ENCODE measurements at regions not wholly inside any gene's neighbourhood (a gene's known extent, or its start where the extent isn't known, plus 50 kb on each side); places are given as distances from the start of the nearest gene placed in this dataset.

DNA sequence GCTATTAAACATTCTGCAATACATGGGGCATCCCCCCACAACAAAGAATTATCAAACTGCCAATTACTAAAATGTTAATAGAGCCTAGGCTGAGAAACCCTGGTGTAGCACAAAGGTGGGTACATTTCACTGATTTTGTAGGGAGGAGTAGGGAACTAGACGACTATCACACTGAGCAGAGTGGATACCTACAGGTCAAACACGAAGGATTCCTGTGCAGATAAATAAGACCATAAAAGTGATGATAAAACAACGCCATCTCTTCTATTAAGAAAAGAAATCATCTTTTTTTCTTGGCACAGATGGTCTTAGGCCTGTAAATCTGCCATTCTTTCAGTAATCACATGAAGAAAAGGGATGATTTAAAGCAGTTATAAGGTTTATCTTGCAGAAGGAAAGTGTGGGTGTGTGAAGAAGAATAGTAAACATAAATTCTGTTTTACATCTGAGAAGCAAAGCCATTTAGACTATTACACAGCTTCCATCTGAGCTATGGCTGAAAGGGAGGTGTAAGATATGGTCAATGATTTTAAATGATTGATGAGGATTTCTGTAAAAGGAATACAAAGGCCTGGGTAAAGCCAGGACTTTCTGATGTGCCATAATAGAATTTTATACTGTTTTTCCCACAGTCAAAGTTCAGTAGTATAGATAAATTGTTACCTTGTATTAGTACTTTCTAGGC lies 429.4 kb upstream of the GOT2 start:
- Histone ChIP-seq H3K4me3 (no peak overlapping the region), H3K27ac (no peak overlapping the region), H3K9me3 (no peaks in the 10 kb centered on the region), H3K36me3 (no peaks in the 10 kb centered on the region), H3K4me1 (no peaks in the 10 kb centered on the region), H3K27me3 (no peaks in the 10 kb centered on the region)
- in situ Hi-C loops (cut with MboI; ENCODE audit: low pct_ligation_motif_present in 1 of 4, low pct_unique_long_range_greater_than_20kb in 1 of 4, low sequenced_read_pairs in 3 of 4) (no loop called here), intact Hi-C loops (cut with DNase I; ENCODE audit: low total_unique reads) (no loop called here)
- TF ChIP-seq, protein P1, sequence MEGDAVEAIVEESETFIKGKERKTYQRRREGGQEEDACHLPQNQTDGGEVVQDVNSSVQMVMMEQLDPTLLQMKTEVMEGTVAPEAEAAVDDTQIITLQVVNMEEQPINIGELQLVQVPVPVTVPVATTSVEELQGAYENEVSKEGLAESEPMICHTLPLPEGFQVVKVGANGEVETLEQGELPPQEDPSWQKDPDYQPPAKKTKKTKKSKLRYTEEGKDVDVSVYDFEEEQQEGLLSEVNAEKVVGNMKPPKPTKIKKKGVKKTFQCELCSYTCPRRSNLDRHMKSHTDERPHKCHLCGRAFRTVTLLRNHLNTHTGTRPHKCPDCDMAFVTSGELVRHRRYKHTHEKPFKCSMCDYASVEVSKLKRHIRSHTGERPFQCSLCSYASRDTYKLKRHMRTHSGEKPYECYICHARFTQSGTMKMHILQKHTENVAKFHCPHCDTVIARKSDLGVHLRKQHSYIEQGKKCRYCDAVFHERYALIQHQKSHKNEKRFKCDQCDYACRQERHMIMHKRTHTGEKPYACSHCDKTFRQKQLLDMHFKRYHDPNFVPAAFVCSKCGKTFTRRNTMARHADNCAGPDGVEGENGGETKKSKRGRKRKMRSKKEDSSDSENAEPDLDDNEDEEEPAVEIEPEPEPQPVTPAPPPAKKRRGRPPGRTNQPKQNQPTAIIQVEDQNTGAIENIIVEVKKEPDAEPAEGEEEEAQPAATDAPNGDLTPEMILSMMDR (IDR thresholded peaks at IDR 0.05), result no peak
- DNase-seq, result no peak
- 32% methylated on average over 3 of the region's 3 CpGs for WGBS, 2 donors (ENCODE audit: low coverage in 1 of 2)

DNA sequence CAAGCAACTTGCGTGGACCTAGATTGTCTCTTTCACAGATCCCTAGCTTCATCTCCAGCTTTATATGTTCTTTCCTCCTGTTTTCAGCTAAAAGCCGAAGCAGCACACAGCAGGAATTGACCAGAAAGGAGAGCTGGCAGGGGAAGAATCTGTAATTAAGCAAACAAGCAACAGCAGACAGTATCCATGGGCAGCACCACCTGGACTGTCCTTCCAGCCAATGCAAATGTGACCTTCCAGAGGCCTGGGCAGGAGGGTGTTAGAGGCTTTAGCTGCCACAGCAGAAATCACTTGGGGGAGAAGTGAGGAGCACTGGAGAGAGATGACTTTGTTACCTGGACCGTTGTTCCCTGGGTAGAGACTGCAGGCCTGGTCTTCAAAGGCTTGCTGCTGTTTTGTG lies 427.6 kb upstream of the GOT2 start:
- H3K9me3 ChIP-seq, result no peaks in the 10 kb centered on the region
- TF ChIP-seq, protein P1 (IDR thresholded peaks at IDR 0.05), result no peak
- TF ChIP-seq POLR2A (IDR thresholded peaks at IDR 0.05), result no peak
- no peak for TF ChIP-seq POLR2AphosphoS5 (IDR thresholded peaks at IDR 0.05)
- TF ChIP-seq EP300 (IDR thresholded peaks at IDR 0.05; ENCODE audit: low read depth), result no peak

GRCh38 chr16:59154295-59154694 lies 420.2 kb upstream of the GOT2 start:
- Histone ChIP-seq H3K4me1 (no peaks in the 10 kb centered on the region), H3K27ac (no peak overlapping the region), H3K4me3 (no peak overlapping the region), H3K36me3 (no peaks in the 10 kb centered on the region), H3K9me3 (no peaks in the 10 kb centered on the region), H3K27me3 (no peaks in the 10 kb centered on the region)
- intact Hi-C loops (cut with DNase I; ENCODE audit: low total_unique reads) (no loop called here), in situ Hi-C loops (cut with MboI; ENCODE audit: low pct_ligation_motif_present in 1 of 4, low pct_unique_long_range_greater_than_20kb in 1 of 4, low sequenced_read_pairs in 3 of 4) (no loop called here)
- TF ChIP-seq EP300 (IDR thresholded peaks at IDR 0.05; ENCODE audit: low read depth) (no peak), POLR2AphosphoS5 (IDR thresholded peaks at IDR 0.05) (no peak), POLR2A (IDR thresholded peaks at IDR 0.05) (no peak)
- TF ChIP-seq, protein P1 (IDR thresholded peaks at IDR 0.05), result no peak
- WGBS, 2 donors (ENCODE audit: low coverage in 1 of 2), result 19 to 71% methylated on average over 1 of the region's 1 CpG
- DNase-seq, result no peak

More for the DNA sequence above, 427.6 kb upstream of the GOT2 start:
- in situ Hi-C loops (cut with MboI; ENCODE audit: low pct_ligation_motif_present in 1 of 4, low pct_unique_long_range_greater_than_20kb in 1 of 4, low sequenced_read_pairs in 3 of 4) (no loop called here), intact Hi-C loops (cut with DNase I; ENCODE audit: low total_unique reads) (no loop called here)
- WGBS, 2 donors (ENCODE audit: low coverage in 1 of 2), result 50 to 73% methylated on average over 3 of the region's 3 CpGs
- H3K4me1 ChIP-seq, result no peaks in the 10 kb centered on the region
- no peak overlapping the region for H3K27ac ChIP-seq
- H3K4me3 ChIP-seq, result no peak overlapping the region
- H3K27me3 ChIP-seq, result no peaks in the 10 kb centered on the region
- DNase-seq, result no peak
- H3K36me3 ChIP-seq, result no peaks in the 10 kb centered on the region

GRCh38 chr16:59148769-59149155 lies 414.6 kb upstream of the GOT2 start:
- TF ChIP-seq, protein P1 (IDR thresholded peaks at IDR 0.05), result no peak
- TF ChIP-seq EP300 (IDR thresholded peaks at IDR 0.05; ENCODE audit: low read depth) (no peak), POLR2A (IDR thresholded peaks at IDR 0.05) (no peak), POLR2AphosphoS5 (IDR thresholded peaks at IDR 0.05) (no peak)
- DNase-seq, result no peak
- no peak overlapping the region for H3K27ac ChIP-seq
- H3K9me3 ChIP-seq, result no peaks in the 10 kb centered on the region
- no peak overlapping the region for H3K4me3 ChIP-seq
- in situ Hi-C loops (cut with MboI; ENCODE audit: low pct_ligation_motif_present in 1 of 4, low pct_unique_long_range_greater_than_20kb in 1 of 4, low sequenced_read_pairs in 3 of 4), result no loop called here
- intact Hi-C loops (cut with DNase I; ENCODE audit: low total_unique reads), result no loop called here
- no peaks in the 10 kb centered on the region for H3K36me3 ChIP-seq
- 80 to 100% methylated on average over 2 of the region's 2 CpGs for WGBS, 2 donors (ENCODE audit: low coverage in 1 of 2)
- H3K4me1 ChIP-seq, result no peaks in the 10 kb centered on the region
- no peaks in the 10 kb centered on the region for H3K27me3 ChIP-seq
